GM12878 (cell line): ENCODE measurements at regions not wholly inside any gene's neighbourhood (a gene's known extent, or its start where the extent isn't known, plus 50 kb on each side); places are given as distances from the start of the nearest gene placed in this dataset.

Experiments used
- ATAC-seq: fragments of 200-7000 bp; cut with Tn5 transposase; 3 replicates; pipeline ENCODE4 v1.9.1; 2020; ENCODE audit warnings: mild to moderate bottlenecking, moderate library complexity
- BruUV-seq: library from RNA; stranded (reverse); fragments of 400-500 nt; replicated peaks from 2 replicates; lab custom pipeline; 2021; lab: Mats Ljungman, UMichigan
- CTCF ChIA-PET: fragments of 300-600 bp; sonication (Branson Sonifier 250); formaldehyde crosslinking; extraction: SDS; loops from one replicate; lab custom pipeline; 2021; ENCODE audit warnings: inconsistent platforms; lab: Yijun Ruan, JAX
- POLR2A ChIA-PET: fragments of 350-600 bp; formaldehyde crosslinking; extraction: SDS; loops from one replicate; lab custom pipeline; 2021; ENCODE audit warnings: inconsistent platforms; lab: Charles Lee
- RAD21 ChIA-PET: fragments of 300-600 bp; sonication (Branson Sonifier 250); formaldehyde crosslinking; loops from one replicate; lab custom pipeline; 2023; ENCODE audit warnings: antibody characterized with exemption; ENCODE audit not compliant: unreplicated experiment; lab: Charles Lee
- SMC1A ChIA-PET: fragments of 300-600 bp; sonication (Branson Sonifier 250); formaldehyde crosslinking; loops from one replicate; lab custom pipeline; 2023; ENCODE audit not compliant: unreplicated experiment, uncharacterized antibody; lab: Charles Lee
- DNase-seq: peaks from one replicate; pipeline ENCODE4 v3.0.0-alpha.2; 2011; ENCODE audit warnings: low read depth, low spot score
- FAIRE-seq: peaks from 3 replicates; lab custom pipeline; 2011; peaks lifted over from hg19 to GRCh38; lab: Jason Lieb, UNC
- H2AFZ ChIP-seq: 2 replicates; pipeline ENCODE4 v1.6.0; 2011; ENCODE audit warnings: low read depth, low read length, control low read depth; ENCODE audit not compliant: control insufficient read depth
- H3K27ac ChIP-seq: 2 replicates; pipeline ENCODE4 v1.5.1; 2011; ENCODE audit warnings: control low read depth; ENCODE audit not compliant: control insufficient read depth, insufficient read depth
- H3K27me3 ChIP-seq, 2 experiments: replicated peaks in 1 of 2; 2 replicates each; pipeline versions ENCODE4 v1.6.0 to v1.6.1; 2011; ENCODE audit warnings: low read length in 1 of 2; ENCODE audit not compliant: control insufficient read depth in 2 of 2, insufficient read depth in 2 of 2
- H3K36me3 ChIP-seq, 2 experiments: 2 replicates each; pipeline ENCODE4 v1.5.1; 2011; ENCODE audit warnings: low read length in 1 of 2; ENCODE audit not compliant: control insufficient read depth in 2 of 2, insufficient read depth in 2 of 2
- H3K4me1 ChIP-seq: 2 replicates; pipeline ENCODE4 v1.6.1; 2011; ENCODE audit warnings: mild to moderate bottlenecking, low read length, moderate library complexity, mixed read lengths; ENCODE audit not compliant: control insufficient read depth, insufficient read depth
- H3K4me2 ChIP-seq: 2 replicates; pipeline ENCODE4 v1.6.0; 2011; ENCODE audit warnings: control low read depth; ENCODE audit not compliant: control insufficient read depth, insufficient read depth
- H3K4me3 ChIP-seq: fragments of 200-600 bp; sonication (generic); 2 replicates; pipeline ENCODE4 v1.5.1; 2016
- H3K79me2 ChIP-seq: 2 replicates; pipeline ENCODE4 v1.6.0; 2011; ENCODE audit warnings: low read length; ENCODE audit not compliant: control insufficient read depth, insufficient read depth
- H3K9ac ChIP-seq: 2 replicates; pipeline ENCODE4 v1.8.0; 2011; ENCODE audit warnings: low read length, control low read depth, mixed read lengths; ENCODE audit not compliant: control insufficient read depth, insufficient read depth
- H3K9me3 ChIP-seq: replicated peaks from 3 replicates; pipeline ENCODE4 v1.5.1; 2011; ENCODE audit warnings: mild to moderate bottlenecking, low read length; ENCODE audit not compliant: control insufficient read depth, insufficient read depth
- H4K20me1 ChIP-seq: 2 replicates; pipeline ENCODE4 v1.6.0; 2011; ENCODE audit not compliant: control insufficient read depth, insufficient read depth
- CUX1 ChIP-seq: IDR thresholded peaks from 2 replicates; pipeline ENCODE4 v1.6.1; 2012; ENCODE audit warnings: improper control_type of control experiment, low read depth, low read length; ENCODE audit not compliant: insufficient replicate concordance
- EZH2 ChIP-seq: IDR thresholded peaks from 2 replicates; pipeline ENCODE4 v1.6.1; 2012; ENCODE audit warnings: low read depth, mild to moderate bottlenecking, control low read depth, inconsistent platforms, low read length, borderline replicate concordance; ENCODE audit not compliant: control insufficient read depth
- MTA3 ChIP-seq: IDR thresholded peaks from 2 replicates; pipeline ENCODE4 v1.6.1; 2012; ENCODE audit warnings: low read length, inconsistent platforms, borderline replicate concordance
- ZNF24 ChIP-seq: fragments of 450-650 bp; IDR thresholded peaks from 2 replicates; pipeline ENCODE4 v1.6.1; 2017; ENCODE audit warnings: antibody characterized with exemption, mild to moderate bottlenecking
- ZZZ3 ChIP-seq: IDR thresholded peaks from 2 replicates; pipeline ENCODE4 v1.6.1; 2011; ENCODE audit warnings: low read depth; ENCODE audit not compliant: control insufficient read depth, insufficient read length
- WGBS: methylation state at CpG from one replicate; pipeline ENCODE4 v1.1.6; 2016; ENCODE audit warnings: low lambda C conversion rate; ENCODE audit not compliant: insufficient replicate concordance, insufficient coverage; ENCODE audit errors: missing lambda C conversion rate; 5-methylcytosine and 5-hydroxymethylcytosine counted together
- in situ Hi-C: fragments of 300-500 bp; cut with MboI; formaldehyde crosslinking; loops from 9 replicates; pipeline ENCODE4 v1.14.3; 2018; ENCODE audit warnings: mixed read lengths
- intact Hi-C: fragments of 100-400 bp; cut with micrococcal nuclease; formaldehyde crosslinking; loops from one replicate; pipeline ENCODE4 v1.14.2; 2022; ENCODE audit not compliant: unreplicated experiment

DNA sequence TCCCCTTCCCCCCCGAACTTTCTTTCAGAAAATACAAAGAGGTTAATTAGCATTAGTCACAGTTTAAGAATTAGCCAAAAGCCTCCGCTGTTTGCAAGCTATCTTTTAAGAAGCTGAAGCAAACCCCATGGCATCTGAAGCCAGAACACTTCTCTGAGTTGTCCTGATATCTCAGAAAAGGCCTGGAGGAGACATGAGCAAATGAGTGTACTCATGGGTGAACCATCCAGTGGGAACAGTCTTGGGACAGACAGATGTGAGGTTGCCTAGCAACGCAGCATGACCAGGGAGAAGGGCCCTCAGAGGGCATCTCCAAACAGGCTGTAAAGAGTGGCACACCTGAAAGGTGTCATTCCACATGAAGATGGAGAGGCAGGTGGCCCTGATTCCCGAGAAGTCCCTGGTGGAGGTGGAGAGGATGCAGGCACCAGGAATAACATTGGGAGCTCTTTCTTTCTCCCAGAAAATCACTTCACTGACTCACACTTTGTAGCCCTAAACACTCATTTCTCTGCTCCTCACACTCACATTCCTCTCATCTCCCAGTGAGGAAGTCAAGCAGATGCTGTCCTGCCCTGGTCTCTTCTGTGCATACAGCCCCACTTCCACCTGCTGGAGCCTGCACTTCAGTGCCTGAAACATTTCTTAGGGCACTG is 87.0 kb upstream of the TSHZ3 start:
- intact Hi-C loops (no loop called here), in situ Hi-C loops (no loop called here)
- no peak overlapping the region for H3K9ac ChIP-seq
- ChIA-PET CTCF (no interaction called here), RAD21 (no interaction called here), SMC1A (no interaction called here), POLR2A (no interaction called here)
- no peaks in the 10 kb centered on the region for H3K4me1 ChIP-seq
- no TSS peak for BruUV-seq
- H3K27me3 ChIP-seq: no peaks in the 10 kb centered on the region
- no peak overlapping the region for H3K4me3 ChIP-seq
- ATAC-seq (no peak), FAIRE-seq (no peak)
- no peak overlapping the region for H3K27ac ChIP-seq
- no peak for TF ChIP-seq EZH2
- no peak for TF ChIP-seq ZNF24
- TF ChIP-seq ZZZ3: no peak
- TF ChIP-seq CUX1: no peak
- no peak for TF ChIP-seq MTA3
- TF ChIP-seq, all 136 proteins: peak for 0
- H4K20me1 ChIP-seq: no peaks in the 10 kb centered on the region
- DNase-seq: no peak
- no peaks in the 10 kb centered on the region for H3K79me2 ChIP-seq
- H3K36me3 ChIP-seq: no peaks in the 10 kb centered on the region
- WGBS: 8% methylated on average over 4 of the region's 4 CpGs
- H2AFZ ChIP-seq: no peak overlapping the region
- H3K9me3 ChIP-seq: no peaks in the 10 kb centered on the region; the same call in 1 of the 3 replicates
- H3K4me2 ChIP-seq: no peak overlapping the region
